HUES6 (cell line): ENCODE measurements at regions not wholly inside any gene's neighbourhood (a gene's known extent, or its start where the extent isn't known, plus 50 kb on each side); places are given as distances from the start of the nearest gene placed in this dataset.
"Not testable (repeated sequence)": the region's sequence is repeated elsewhere in the genome, so short reads cannot be mapped to it uniquely, and the experiment has no call there.

Source experiments
- H3K27ac ChIP-seq: 2 replicates; pipeline ENCODE4 v1.7.0; 2013; ENCODE audit warnings: low read depth, mild to moderate bottlenecking, low read length, inconsistent platforms
- H3K27me3 ChIP-seq: 2 replicates; pipeline ENCODE4 v1.6.1; 2013; ENCODE audit warnings: low read length; ENCODE audit not compliant: control insufficient read depth, insufficient read depth
- H3K36me3 ChIP-seq: 2 replicates; pipeline ENCODE4 v1.6.1; 2013; ENCODE audit warnings: low read length; ENCODE audit not compliant: control insufficient read depth, insufficient read depth
- H3K4me1 ChIP-seq: 2 replicates; pipeline ENCODE4 v1.6.1; 2013; ENCODE audit warnings: low read length; ENCODE audit not compliant: control insufficient read depth, insufficient read depth
- H3K4me3 ChIP-seq: 2 replicates; pipeline ENCODE4 v1.5.1; 2013; ENCODE audit warnings: low read depth, low read length
- H3K9ac ChIP-seq: one replicate; pipeline ENCODE4 v1.6.1; 2013; ENCODE audit warnings: mild to moderate bottlenecking, low read length
- H3K9me3 ChIP-seq: 2 replicates; pipeline ENCODE4 v1.6.1; 2013; ENCODE audit warnings: low read depth, low read length; ENCODE audit not compliant: control insufficient read depth, insufficient read depth

DNA sequence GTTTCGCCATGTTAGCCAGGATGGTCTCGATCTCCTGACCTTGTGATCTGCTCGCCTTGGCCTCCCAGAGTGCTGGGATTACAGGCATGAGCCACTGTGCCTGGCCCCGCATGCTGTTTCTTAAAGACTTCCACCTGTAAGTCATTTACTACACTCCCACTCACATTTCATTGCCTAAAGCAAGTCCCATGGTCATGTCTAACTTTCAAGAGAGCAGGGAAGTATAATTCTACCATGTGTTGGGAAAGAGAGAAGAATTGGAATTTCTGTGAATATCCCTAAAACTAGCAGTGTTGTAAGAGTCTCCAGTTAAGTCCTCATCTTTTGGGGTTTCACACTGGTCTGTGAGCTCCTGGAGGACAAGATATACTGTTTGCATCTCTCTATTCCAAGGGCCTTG, 139.7 kb downstream of the EMP1 start:
- H3K27me3 ChIP-seq: no peaks in the 10 kb centered on the region
- no peak overlapping the region for H3K9ac ChIP-seq
- peaks cover 4% of the 10 kb centered on the region; the same call in 1 of the 2 replicates for H3K9me3 ChIP-seq
- no peaks in the 10 kb centered on the region for H3K36me3 ChIP-seq
- no peaks in the 10 kb centered on the region for H3K4me1 ChIP-seq
- no peak overlapping the region for H3K4me3 ChIP-seq
- no peak overlapping the region for H3K27ac ChIP-seq

GRCh38 chr12:13328535-13328934, 132.0 kb downstream of the EMP1 start:
- peaks cover 4% of the 10 kb centered on the region; the same call in 1 of the 2 replicates for H3K9me3 ChIP-seq
- H3K4me1 ChIP-seq: no peaks in the 10 kb centered on the region
- no peak overlapping the region for H3K4me3 ChIP-seq
- H3K27ac ChIP-seq: no peak overlapping the region
- no peak overlapping the region for H3K9ac ChIP-seq
- H3K36me3 ChIP-seq: no peaks in the 10 kb centered on the region
- H3K27me3 ChIP-seq: no peaks in the 10 kb centered on the region

GRCh38 chr12:13326076-13326475, 129.6 kb downstream of the EMP1 start:
- no peak overlapping the region for H3K27ac ChIP-seq
- no peak overlapping the region for H3K9ac ChIP-seq
- no peaks in the 10 kb centered on the region for H3K36me3 ChIP-seq
- no peaks in the 10 kb centered on the region for H3K4me1 ChIP-seq
- H3K4me3 ChIP-seq: no peak overlapping the region
- no peaks in the 10 kb centered on the region for H3K9me3 ChIP-seq
- H3K27me3 ChIP-seq: no peaks in the 10 kb centered on the region

- H3K4me1 ChIP-seq, H3K36me3 ChIP-seq, H3K9ac ChIP-seq, H3K4me3 ChIP-seq, H3K9me3 ChIP-seq, H3K27me3 ChIP-seq, H3K27ac ChIP-seq: not testable (repeated sequence)
Observed at GRCh38 chr12:13325037-13325436, 128.5 kb downstream of the EMP1 start.

DNA sequence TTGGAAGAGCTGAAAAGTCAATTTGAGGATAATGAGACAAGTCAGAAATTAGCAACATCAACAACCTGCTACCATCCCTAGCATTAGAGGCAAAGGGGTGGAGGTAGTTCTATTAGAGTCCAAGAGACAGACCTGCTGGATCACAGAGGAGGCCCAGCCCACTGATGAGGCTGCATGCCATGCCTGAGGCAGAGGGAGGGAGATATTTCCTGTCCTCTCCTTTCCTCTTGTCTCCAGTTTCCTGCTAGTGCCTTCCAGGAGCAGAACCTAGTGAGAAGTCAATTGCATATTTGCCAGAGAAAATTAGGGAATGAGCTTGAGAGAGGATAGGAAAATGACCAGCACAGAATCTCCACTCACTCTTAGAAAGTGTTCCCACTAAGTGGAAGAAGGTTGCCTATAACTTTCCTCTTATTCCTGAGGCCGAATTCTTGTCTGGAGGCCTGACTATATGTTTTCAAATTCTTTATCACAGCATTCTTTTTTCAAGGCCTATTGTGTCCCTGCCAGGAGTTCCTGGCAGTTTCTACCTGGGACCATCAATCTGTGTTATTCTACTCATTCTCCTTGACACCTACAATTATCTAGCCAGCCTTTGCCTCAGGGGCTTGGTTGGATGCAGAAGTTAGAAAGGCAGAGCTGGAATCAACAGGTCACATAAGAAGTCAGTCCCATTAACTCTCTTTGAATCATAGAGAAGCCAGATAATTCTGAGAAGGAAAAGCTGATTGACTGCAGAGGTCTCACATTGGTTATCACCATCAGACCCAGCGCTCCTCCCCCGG, 121.9 kb downstream of the EMP1 start:
- Histone ChIP-seq H3K4me3 (no peak overlapping the region), H3K9ac (no peak overlapping the region), H3K27me3 (no peaks in the 10 kb centered on the region), H3K36me3 (no peaks in the 10 kb centered on the region), H3K4me1 (peaks cover 22% of the 10 kb centered on the region), H3K9me3 (peaks cover 15% of the 10 kb centered on the region; the same call in 1 of the 2 replicates), H3K27ac (no peak overlapping the region)

GRCh38 chr12:13316587-13317246, 120.2 kb downstream of the EMP1 start:
- Histone ChIP-seq H3K4me3 (no peak overlapping the region), H3K27me3 (no peaks in the 10 kb centered on the region), H3K36me3 (no peaks in the 10 kb centered on the region), H3K9ac (no peak overlapping the region), H3K4me1 (peaks cover 22% of the 10 kb centered on the region), H3K27ac (no peak overlapping the region), H3K9me3 (peaks cover 15% of the 10 kb centered on the region; the same call in 1 of the 2 replicates)

DNA sequence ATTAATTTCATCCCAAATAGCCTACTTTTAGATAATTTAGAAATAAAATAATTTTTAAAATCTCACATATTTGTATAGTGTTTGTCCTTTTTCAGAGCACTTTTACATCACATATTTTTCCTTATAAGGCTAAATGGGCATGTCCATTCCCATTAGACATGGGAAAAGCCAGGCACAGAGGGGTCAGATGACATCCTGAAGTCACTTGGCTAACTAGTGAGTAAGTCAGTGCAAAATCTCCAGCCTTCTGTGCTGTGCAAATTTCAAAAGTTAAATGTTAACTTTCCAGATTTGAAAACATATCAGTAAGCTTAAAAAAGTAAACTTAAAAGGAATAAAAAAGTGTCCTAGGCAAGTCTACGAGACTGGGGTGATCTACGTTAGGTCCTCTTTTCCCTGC, 117.4 kb downstream of the EMP1 start:
- H3K9me3 ChIP-seq: peaks cover 15% of the 10 kb centered on the region; the same call in 1 of the 2 replicates
- no peaks in the 10 kb centered on the region for H3K36me3 ChIP-seq
- peaks cover 8% of the 10 kb centered on the region; the same call in 1 of the 2 replicates for H3K4me1 ChIP-seq
- H3K27ac ChIP-seq: no peak overlapping the region
- no peak overlapping the region for H3K4me3 ChIP-seq
- H3K9ac ChIP-seq: no peak overlapping the region
- no peaks in the 10 kb centered on the region for H3K27me3 ChIP-seq

DNA sequence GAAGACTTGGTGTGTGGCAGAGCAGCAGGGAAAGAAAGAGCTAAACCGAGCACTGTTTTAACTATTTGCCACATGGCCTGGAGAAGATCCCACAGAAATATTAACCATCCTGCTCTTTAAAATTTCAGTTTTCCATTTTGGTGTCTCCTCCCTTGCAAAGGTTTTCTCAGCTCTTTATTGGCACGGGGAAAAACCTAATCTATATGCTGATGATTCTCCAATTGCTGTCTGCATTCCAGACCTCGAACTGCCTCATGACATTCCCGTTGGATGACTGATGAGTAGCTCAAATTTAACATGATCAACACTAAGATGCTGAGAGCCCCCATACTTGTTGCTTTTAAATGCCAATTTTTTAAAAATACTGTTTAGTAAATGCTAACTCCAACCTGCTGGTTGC, 115.0 kb downstream of the EMP1 start:
- Histone ChIP-seq H3K36me3 (no peaks in the 10 kb centered on the region), H3K4me3 (no peak overlapping the region), H3K9me3 (peaks cover 2% of the 10 kb centered on the region; the same call in 1 of the 2 replicates), H3K9ac (no peak overlapping the region), H3K27me3 (no peaks in the 10 kb centered on the region), H3K4me1 (no peaks in the 10 kb centered on the region), H3K27ac (no peak overlapping the region)

- Histone ChIP-seq H3K36me3 (no peaks in the 10 kb centered on the region), H3K27me3 (no peaks in the 10 kb centered on the region), H3K9ac (no peak overlapping the region), H3K27ac (no peak overlapping the region), H3K4me3 (no peak overlapping the region), H3K4me1 (no peaks in the 10 kb centered on the region), H3K9me3 (no peaks in the 10 kb centered on the region)
Observed at GRCh38 chr12:13307143-13307816, 110.8 kb downstream of the EMP1 start.

DNA sequence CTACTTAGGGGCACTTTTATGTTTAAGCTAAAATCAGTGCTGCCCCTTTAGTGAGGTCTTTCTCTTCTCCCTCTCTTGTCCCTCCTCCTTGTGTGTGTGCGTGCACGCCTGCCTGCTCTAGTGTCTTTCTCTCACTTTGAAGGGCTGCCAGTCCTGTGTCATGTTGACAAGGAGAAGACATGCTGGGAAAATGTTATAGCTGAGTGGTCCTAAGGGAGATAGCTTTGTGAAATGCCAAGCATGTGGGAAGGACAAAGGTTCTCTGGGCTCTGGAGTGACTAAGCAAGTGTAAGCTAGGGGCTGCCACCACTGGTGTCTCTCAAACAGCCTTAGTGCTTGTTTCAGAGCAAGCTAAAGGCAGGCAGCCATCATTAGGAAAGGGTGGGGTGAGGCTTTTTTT, 108.4 kb downstream of the EMP1 start:
- H3K36me3 ChIP-seq: no peaks in the 10 kb centered on the region
- H3K27me3 ChIP-seq: no peaks in the 10 kb centered on the region
- no peaks in the 10 kb centered on the region for H3K9me3 ChIP-seq
- H3K4me3 ChIP-seq: no peak overlapping the region
- H3K27ac ChIP-seq: no peak overlapping the region
- no peaks in the 10 kb centered on the region for H3K4me1 ChIP-seq
- no peak overlapping the region for H3K9ac ChIP-seq

DNA sequence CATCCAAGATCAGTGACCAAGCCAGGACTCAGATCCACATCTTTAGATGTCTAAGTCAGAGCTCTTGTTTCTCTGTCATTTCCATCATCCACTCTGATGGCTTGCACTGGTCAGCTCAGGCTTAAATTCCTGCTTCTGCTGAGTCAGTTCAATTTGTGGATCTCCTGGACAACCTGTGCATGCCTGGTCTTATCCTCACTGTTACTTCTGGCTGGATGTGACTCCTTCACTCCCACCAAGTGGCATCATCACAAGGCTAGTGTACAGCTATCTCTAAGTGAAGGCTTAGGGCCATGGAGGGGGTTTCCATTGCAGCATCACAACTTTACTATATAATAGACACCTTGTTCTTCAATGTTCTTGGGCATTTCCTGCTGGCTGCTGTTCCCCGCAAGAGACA, 102.9 kb downstream of the EMP1 start:
- Histone ChIP-seq H3K4me1 (no peaks in the 10 kb centered on the region), H3K36me3 (no peaks in the 10 kb centered on the region), H3K4me3 (no peak overlapping the region), H3K27ac (no peak overlapping the region), H3K27me3 (no peaks in the 10 kb centered on the region), H3K9me3 (no peaks in the 10 kb centered on the region; the same call in 1 of the 2 replicates), H3K9ac (no peak overlapping the region)
